AG10803 (cell line): ENCODE measurements at regions not wholly inside any gene's neighbourhood (a gene's known extent, or its start where the extent isn't known, plus 50 kb on each side); places are given as distances from the start of the nearest gene placed in this dataset.

Experiments used
- DNase-seq: peaks from one replicate; pipeline ENCODE4 v3.0.0; 2010; ENCODE audit warnings: low read depth
- H3K4me3 ChIP-seq: 2 replicates; pipeline ENCODE4 v1.5.1; 2011; ENCODE audit warnings: mild to moderate bottlenecking, low read length, control low read depth
- CTCF ChIP-seq: conservative IDR thresholded peaks from 2 replicates; pipeline ENCODE4 v1.5.1; 2011; ENCODE audit warnings: mild to moderate bottlenecking, low read length, control low read depth, inconsistent platforms

DNA sequence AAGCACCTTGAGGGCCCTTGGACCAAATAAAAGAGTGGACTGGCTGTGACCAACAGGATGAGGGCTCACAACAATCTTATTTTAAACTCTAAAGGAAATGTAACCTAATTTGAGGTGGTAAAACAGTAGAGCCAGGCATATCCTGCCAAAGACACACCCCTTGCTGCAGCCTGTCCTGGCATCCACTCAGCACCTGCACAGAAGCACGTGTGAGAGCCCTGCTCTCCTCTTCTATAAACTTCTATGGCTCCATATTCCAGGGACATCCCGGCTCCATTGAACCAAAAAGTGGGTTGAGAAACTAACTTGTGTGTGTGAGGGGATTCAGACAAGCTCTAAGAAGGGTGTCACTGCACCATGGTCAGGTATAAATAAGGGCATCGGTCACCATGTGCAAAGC is 190.9 kb upstream of the CHRNA7 start:
- no peak overlapping the region for H3K4me3 ChIP-seq
- DNase-seq = no peak
- TF ChIP-seq CTCF = no peak

GRCh38 chr15:31840849-31841476 is 189.4 kb upstream of the CHRNA7 start:
- TF ChIP-seq CTCF = no peak
- DNase-seq = no peak
- no peak overlapping the region for H3K4me3 ChIP-seq

DNA sequence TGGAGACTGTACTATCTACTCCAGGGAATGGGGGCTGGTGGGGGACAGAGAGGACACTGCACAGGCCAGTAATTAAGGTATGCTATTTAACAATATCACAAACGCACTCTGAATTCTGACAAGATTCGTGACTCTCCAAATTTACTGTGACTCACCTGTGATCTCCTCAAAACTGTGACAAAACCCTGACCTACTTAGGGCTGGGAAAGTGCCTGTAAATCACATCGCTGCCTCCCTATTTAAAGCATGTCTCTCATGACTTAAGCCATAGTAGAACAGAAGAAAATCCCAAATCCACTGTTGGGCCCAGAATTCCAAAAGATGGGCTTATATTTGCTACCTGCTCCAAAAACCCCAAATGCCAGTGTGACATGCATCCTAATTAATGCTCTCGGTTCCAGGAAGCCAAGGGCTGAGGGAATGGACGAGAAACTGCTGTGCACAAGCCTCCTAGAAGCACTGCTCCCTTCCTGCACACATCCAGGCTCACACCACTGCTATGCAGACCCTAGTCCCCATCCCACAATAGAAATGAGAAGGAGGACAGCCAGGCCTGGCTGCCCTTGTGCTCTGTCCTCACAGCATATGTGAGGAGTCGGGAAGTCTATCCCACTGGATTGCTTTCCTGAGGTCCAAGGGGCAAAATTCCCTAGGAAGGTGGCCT is 187.7 kb upstream of the CHRNA7 start:
- TF ChIP-seq CTCF = no peak
- no peak for DNase-seq
- H3K4me3 ChIP-seq = no peak overlapping the region

GRCh38 chr15:31843426-31844055 is 186.8 kb upstream of the CHRNA7 start:
- no peak overlapping the region for H3K4me3 ChIP-seq
- no peak for TF ChIP-seq CTCF
- DNase-seq = no peak

DNA sequence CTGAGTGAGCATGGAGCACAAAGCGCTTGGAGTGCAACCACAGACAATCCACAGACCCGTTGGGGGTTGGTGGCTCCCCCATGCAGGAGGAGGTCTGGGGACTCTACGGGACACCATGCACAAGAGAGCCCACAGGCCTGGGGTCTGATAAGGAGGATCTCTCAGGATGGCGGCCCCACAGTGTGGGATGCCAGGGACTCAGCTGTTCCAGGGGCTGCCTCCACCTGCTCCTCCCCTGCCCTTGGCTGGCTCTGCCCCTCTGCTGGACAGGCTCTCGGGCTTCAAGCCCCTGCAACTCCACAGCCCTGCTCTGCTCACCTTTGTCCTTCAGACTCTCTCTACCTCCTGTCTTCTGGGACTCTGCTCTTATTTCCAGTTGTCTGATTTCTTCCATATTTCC is 184.5 kb upstream of the CHRNA7 start:
- no peak for TF ChIP-seq CTCF
- H3K4me3 ChIP-seq = no peak overlapping the region
- DNase-seq = no peak

DNA sequence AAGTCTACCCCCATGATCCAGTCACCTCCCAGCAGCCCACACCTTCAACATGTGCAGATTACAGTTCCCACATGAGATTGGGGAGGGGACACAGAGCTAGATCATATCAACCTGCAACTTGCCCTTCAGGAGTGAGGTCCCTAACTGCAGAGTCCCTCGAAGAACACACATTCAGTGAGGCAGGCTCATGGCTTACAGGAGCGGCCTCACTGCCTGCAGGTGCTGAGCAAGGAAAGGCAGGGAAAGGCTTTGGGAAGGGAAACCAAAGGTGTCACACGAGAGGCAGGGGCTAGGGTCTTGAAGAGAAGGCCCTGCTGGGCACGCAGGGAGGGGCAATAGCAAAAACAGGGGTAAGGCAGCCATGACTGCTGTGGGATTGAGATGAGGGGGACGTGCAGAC is 182.4 kb upstream of the CHRNA7 start:
- no peak for DNase-seq
- no peak for TF ChIP-seq CTCF
- no peak overlapping the region for H3K4me3 ChIP-seq

DNA sequence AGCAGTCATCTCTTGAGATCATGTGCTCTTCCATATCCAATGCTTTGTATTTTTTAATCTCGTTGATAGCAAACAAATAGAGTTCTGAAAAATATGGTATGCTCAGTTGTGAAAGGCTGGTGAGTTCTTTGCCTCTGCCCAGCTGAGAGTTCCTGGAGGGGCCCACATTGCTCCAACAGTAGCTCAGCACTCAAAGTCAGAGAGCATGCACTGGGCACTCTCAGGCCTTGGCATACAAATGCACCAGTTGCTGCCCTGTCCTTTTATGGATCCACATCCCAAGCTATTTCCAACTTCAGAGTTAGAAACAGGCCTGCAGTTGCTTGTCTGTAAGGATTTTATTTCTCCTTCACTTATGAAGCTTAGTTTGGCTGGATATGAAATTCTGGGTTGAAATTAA is 181.7 kb upstream of the CHRNA7 start:
- H3K4me3 ChIP-seq = no peak overlapping the region
- TF ChIP-seq CTCF = no peak

More for the DNA sequence above, 181.7 kb upstream of the CHRNA7 start:
- DNase-seq = no peak
